ENCODE measurements at regions not wholly inside any gene's neighbourhood (a gene's known extent, or its start where the extent isn't known, plus 50 kb on each side); places are given as distances from the start of the nearest gene placed in this dataset.

GRCh38 chr16:61057635-61058034 lies 978.6 kb downstream of the CDH8 start:
- Mint-ChIP-seq H3K9me3 (peaks cover 15% of the 10 kb centered on the region), H3K27me3 (no peaks in the 10 kb centered on the region), H3K36me3 (ENCODE audit: low read depth) (no peaks in the 10 kb centered on the region), H3K27ac (no peak overlapping the region), H3K4me3 (no peak overlapping the region), H3K4me1 (no peaks in the 10 kb centered on the region)
- no peak for DNase-seq
- POLR2A ChIA-PET = no interaction called here
- CTCF ChIA-PET = no interaction called here

GRCh38 chr16:61050547-61050946 lies 985.7 kb downstream of the CDH8 start:
- ChIA-PET CTCF (no interaction called here), POLR2A (no interaction called here)
- no peaks in the 10 kb centered on the region for H3K4me1 Mint-ChIP-seq

GRCh38 chr16:61045931-61046330 lies 990.3 kb downstream of the CDH8 start:
- Mint-ChIP-seq H3K9me3 (peaks cover 13% of the 10 kb centered on the region), H3K27me3 (no peaks in the 10 kb centered on the region), H3K4me1 (no peaks in the 10 kb centered on the region), H3K4me3 (no peak overlapping the region), H3K27ac (no peak overlapping the region), H3K36me3 (ENCODE audit: low read depth) (no peaks in the 10 kb centered on the region)
- ChIA-PET POLR2A (no interaction called here), CTCF (no interaction called here)
- no peak for DNase-seq

More at GRCh38 chr16:61050547-61050946, 985.7 kb downstream of the CDH8 start:
- Mint-ChIP-seq H3K27me3 (no peaks in the 10 kb centered on the region), H3K4me3 (no peak overlapping the region), H3K36me3 (ENCODE audit: low read depth) (no peaks in the 10 kb centered on the region), H3K9me3 (peaks cover 5% of the 10 kb centered on the region), H3K27ac (no peak overlapping the region)
- no peak for DNase-seq

GRCh38 chr16:61042737-61043136 lies 993.5 kb downstream of the CDH8 start:
- Mint-ChIP-seq H3K27ac (no peak overlapping the region), H3K4me3 (no peak overlapping the region), H3K27me3 (no peaks in the 10 kb centered on the region), H3K36me3 (ENCODE audit: low read depth) (no peaks in the 10 kb centered on the region), H3K9me3 (peaks cover 8% of the 10 kb centered on the region), H3K4me1 (no peaks in the 10 kb centered on the region)
- DNase-seq = no peak
- ChIA-PET CTCF (no interaction called here), POLR2A (no interaction called here)

- H3K9me3 Mint-ChIP-seq = peaks cover 15% of the 10 kb centered on the region
- CTCF ChIA-PET = no interaction called here
- no peak for DNase-seq
- no peak overlapping the region for H3K27ac Mint-ChIP-seq
- no peaks in the 10 kb centered on the region for H3K36me3 Mint-ChIP-seq (ENCODE audit: low read depth)
- no peaks in the 10 kb centered on the region for H3K27me3 Mint-ChIP-seq
- no peak overlapping the region for H3K4me3 Mint-ChIP-seq
- H3K4me1 Mint-ChIP-seq = no peaks in the 10 kb centered on the region
- POLR2A ChIA-PET = no interaction called here
These were observed 1005.6 kb downstream of the CDH8 start for GRCh38 chr16:61030616-61031015.

GRCh38 chr16:61024180-61024900 lies 1011.9 kb downstream of the CDH8 start:
- no peak overlapping the region for H3K27ac Mint-ChIP-seq
- ChIA-PET POLR2A (no interaction called here), CTCF (no interaction called here)
- H3K27me3 Mint-ChIP-seq = no peaks in the 10 kb centered on the region
- no peaks in the 10 kb centered on the region for H3K4me1 Mint-ChIP-seq
- H3K36me3 Mint-ChIP-seq (ENCODE audit: low read depth) = no peaks in the 10 kb centered on the region
- H3K9me3 Mint-ChIP-seq = peaks cover 9% of the 10 kb centered on the region
- no peak for DNase-seq
- H3K4me3 Mint-ChIP-seq = no peak overlapping the region

- Mint-ChIP-seq H3K27ac (no peak overlapping the region), H3K36me3 (ENCODE audit: low read depth) (no peaks in the 10 kb centered on the region), H3K9me3 (peaks cover 16% of the 10 kb centered on the region), H3K27me3 (no peaks in the 10 kb centered on the region), H3K4me1 (no peaks in the 10 kb centered on the region), H3K4me3 (no peak overlapping the region)
- CTCF ChIA-PET = no interaction called here
- POLR2A ChIA-PET = no interaction called here
- no peak for DNase-seq
These were observed 1021.4 kb downstream of the CDH8 start for GRCh38 chr16:61014869-61015268.

GRCh38 chr16:61007694-61008093 lies 1028.5 kb downstream of the CDH8 start:
- no peak for DNase-seq
- Mint-ChIP-seq H3K9me3 (peaks cover 6% of the 10 kb centered on the region), H3K36me3 (ENCODE audit: low read depth) (no peaks in the 10 kb centered on the region), H3K27me3 (no peaks in the 10 kb centered on the region), H3K4me1 (no peaks in the 10 kb centered on the region), H3K4me3 (no peak overlapping the region), H3K27ac (no peak overlapping the region)
- CTCF ChIA-PET = no interaction called here
- POLR2A ChIA-PET = no interaction called here

GRCh38 chr16:61005952-61006351 lies 1030.3 kb downstream of the CDH8 start:
- no peaks in the 10 kb centered on the region for H3K4me1 Mint-ChIP-seq
- no peaks in the 10 kb centered on the region for H3K27me3 Mint-ChIP-seq
- peaks cover 9% of the 10 kb centered on the region for H3K9me3 Mint-ChIP-seq
- no peak overlapping the region for H3K4me3 Mint-ChIP-seq
- no peaks in the 10 kb centered on the region for H3K36me3 Mint-ChIP-seq (ENCODE audit: low read depth)
- CTCF ChIA-PET = no interaction called here
- no peak for DNase-seq
- POLR2A ChIA-PET = no interaction called here
- no peak overlapping the region for H3K27ac Mint-ChIP-seq

- H3K9me3 Mint-ChIP-seq = peaks cover 16% of the 10 kb centered on the region
- ChIA-PET CTCF (no interaction called here), POLR2A (no interaction called here)
- no peak overlapping the region for H3K27ac Mint-ChIP-seq
- H3K4me1 Mint-ChIP-seq = no peaks in the 10 kb centered on the region
- H3K27me3 Mint-ChIP-seq = no peaks in the 10 kb centered on the region
- no peaks in the 10 kb centered on the region for H3K36me3 Mint-ChIP-seq (ENCODE audit: low read depth)
- no peak for DNase-seq
- H3K4me3 Mint-ChIP-seq = no peak overlapping the region
These were observed 1033.6 kb downstream of the CDH8 start for GRCh38 chr16:61002479-61003204.

GRCh38 chr16:60991886-60992285 lies 1044.4 kb downstream of the CDH8 start:
- POLR2A ChIA-PET = no interaction called here

GRCh38 chr16:60989592-60989991 lies 1046.6 kb downstream of the CDH8 start:
- peaks cover 25% of the 10 kb centered on the region for H3K9me3 Mint-ChIP-seq
- CTCF ChIA-PET = no interaction called here
- DNase-seq = no peak
- H3K27me3 Mint-ChIP-seq = no peaks in the 10 kb centered on the region
- POLR2A ChIA-PET = no interaction called here
- no peak overlapping the region for H3K4me3 Mint-ChIP-seq
- H3K27ac Mint-ChIP-seq = no peak overlapping the region
- no peaks in the 10 kb centered on the region for H3K4me1 Mint-ChIP-seq
- no peaks in the 10 kb centered on the region for H3K36me3 Mint-ChIP-seq (ENCODE audit: low read depth)

More at GRCh38 chr16:60991886-60992285, 1044.4 kb downstream of the CDH8 start:
- peaks cover 23% of the 10 kb centered on the region for H3K9me3 Mint-ChIP-seq
- no peaks in the 10 kb centered on the region for H3K36me3 Mint-ChIP-seq (ENCODE audit: low read depth)
- CTCF ChIA-PET = no interaction called here
- H3K4me1 Mint-ChIP-seq = no peaks in the 10 kb centered on the region
- H3K4me3 Mint-ChIP-seq = no peak overlapping the region
- no peak for DNase-seq
- no peaks in the 10 kb centered on the region for H3K27me3 Mint-ChIP-seq
- H3K27ac Mint-ChIP-seq = no peak overlapping the region

GRCh38 chr16:60979119-60979518 lies 1057.1 kb downstream of the CDH8 start:
- POLR2A ChIA-PET = no interaction called here
- Mint-ChIP-seq H3K4me1 (no peaks in the 10 kb centered on the region), H3K4me3 (no peak overlapping the region), H3K27ac (no peak overlapping the region), H3K36me3 (ENCODE audit: low read depth) (no peaks in the 10 kb centered on the region), H3K9me3 (peaks cover 23% of the 10 kb centered on the region), H3K27me3 (no peaks in the 10 kb centered on the region)
- no peak for DNase-seq
- CTCF ChIA-PET = no interaction called here

GRCh38 chr16:60949800-60950199 lies 1086.4 kb downstream of the CDH8 start:
- Mint-ChIP-seq H3K27me3 (no peaks in the 10 kb centered on the region), H3K27ac (no peak overlapping the region), H3K4me1 (no peaks in the 10 kb centered on the region), H3K36me3 (ENCODE audit: low read depth) (no peaks in the 10 kb centered on the region), H3K9me3 (peaks cover 19% of the 10 kb centered on the region), H3K4me3 (no peak overlapping the region)
- DNase-seq = no peak
- ChIA-PET CTCF (no interaction called here), POLR2A (no interaction called here)

All from activated CD4-positive, alpha-beta memory T cell treated with anti-CD3 and anti-CD28 coated beads, Interleukin-2, amount 10 ng/mL, durations not matched to agents 7 days and 5 days (primary cell).